H1 (cell line): ENCODE measurements at regions not wholly inside any gene's neighbourhood (a gene's known extent, or its start where the extent isn't known, plus 50 kb on each side); places are given as distances from the start of the nearest gene placed in this dataset.

Experiments used
- CTCF ChIA-PET: fragments of 300-600 bp; sonication (Branson Sonifier 250); formaldehyde crosslinking; loops from one replicate; lab custom pipeline; 2021; ENCODE audit not compliant: partially characterized antibody; lab: Charles Lee
- POLR2A ChIA-PET: fragments of 300-600 bp; sonication (Branson Sonifier 250); formaldehyde crosslinking; loops from one replicate; lab custom pipeline; 2021; ENCODE audit warnings: inconsistent platforms; ENCODE audit not compliant: partially characterized antibody; lab: Charles Lee
- DNase-seq, 2 experiments: peaks; one replicate each; pipeline versions ENCODE4 v3.0.0 to v3.0.0-alpha.2; 2010 to 2022; ENCODE audit warnings: low spot score in 2 of 2, low read depth in 1 of 2, mixed read lengths in 1 of 2
- FAIRE-seq: peaks from 2 replicates; lab custom pipeline; 2011; peaks lifted over from hg19 to GRCh38; lab: Jason Lieb, UNC
- H2AFZ ChIP-seq: 2 replicates; pipeline ENCODE4 v1.8.1; 2012; ENCODE audit warnings: low read length, inconsistent platforms
- H2AK5ac ChIP-seq: 2 replicates; pipeline ENCODE4 v1.6.1; 2013; ENCODE audit warnings: low read depth, low read length
- H2BK120ac ChIP-seq: replicated peaks from 2 replicates; pipeline ENCODE3; 2013; ENCODE audit warnings: low read depth, low read length, inconsistent platforms
- H2BK12ac ChIP-seq: 2 replicates; pipeline ENCODE4 v1.6.1; 2013; ENCODE audit warnings: low read depth, low read length
- H2BK15ac ChIP-seq: 2 replicates; pipeline ENCODE4 v1.6.1; 2013; ENCODE audit warnings: low read length
- H2BK20ac ChIP-seq: 2 replicates; pipeline ENCODE4 v1.6.1; 2013; ENCODE audit warnings: low read length
- H2BK5ac ChIP-seq: 2 replicates; pipeline ENCODE4 v1.6.1; 2013; ENCODE audit warnings: low read depth, low read length
- H3K14ac ChIP-seq: 2 replicates; pipeline ENCODE4 v1.6.1; 2013; ENCODE audit warnings: inconsistent platforms; ENCODE audit not compliant: insufficient read length
- H3K18ac ChIP-seq: 2 replicates; pipeline ENCODE4 v1.6.1; 2013; ENCODE audit warnings: low read length; ENCODE audit errors: extremely low read depth
- H3K23ac ChIP-seq: 2 replicates; pipeline ENCODE4 v1.6.1; 2013; ENCODE audit warnings: inconsistent platforms; ENCODE audit not compliant: insufficient read length
- H3K23me2 ChIP-seq: 2 replicates; pipeline ENCODE4 v1.6.1; 2013; ENCODE audit warnings: low read depth, low read length
- H3K27ac ChIP-seq: 2 replicates; pipeline ENCODE4 v1.6.1; 2011; ENCODE audit warnings: low read depth, low read length, inconsistent platforms
- H3K27me3 ChIP-seq, 4 experiments: replicated peaks in 1 of 4; 1 replicate in 1 of 4; 2 replicates in 3 of 4; pipeline versions ENCODE4 v1.6.1 to v1.8.1; 2011 to 2013; ENCODE audit warnings: low read length in 3 of 4, mild to moderate bottlenecking in 3 of 4, inconsistent platforms in 2 of 4, mixed read lengths in 2 of 4, moderate library complexity in 1 of 4; ENCODE audit not compliant: control insufficient read depth in 3 of 4, insufficient read depth in 3 of 4; ENCODE audit errors: extremely low read depth in 1 of 4
- H3K36me3 ChIP-seq, 4 experiments: 2 replicates each; pipeline versions ENCODE4 v1.6.1 to v1.8.1; 2011 to 2013; ENCODE audit warnings: mild to moderate bottlenecking in 4 of 4, low read length in 3 of 4, moderate library complexity in 2 of 4, control low read depth in 1 of 4, inconsistent platforms in 1 of 4; ENCODE audit not compliant: insufficient read depth in 4 of 4, control insufficient read depth in 2 of 4
- H3K4ac ChIP-seq: replicated peaks from 2 replicates; pipeline ENCODE3; 2013; ENCODE audit warnings: low read length, low read depth, mixed read lengths, inconsistent platforms; ENCODE audit not compliant: insufficient read length
- H3K4me1 ChIP-seq, 4 experiments: replicated peaks in 1 of 4; 1 replicate in 1 of 4; 2 replicates in 3 of 4; pipeline versions ENCODE4 v1.6.1 to v1.8.1; 2011 to 2013; ENCODE audit warnings: low read length in 3 of 4, inconsistent platforms in 2 of 4, mixed read lengths in 1 of 4; ENCODE audit not compliant: insufficient read depth in 4 of 4, control insufficient read depth in 3 of 4
- H3K4me2 ChIP-seq, 2 experiments: 2 replicates each; pipeline versions ENCODE4 v1.6.1 to v1.8.1; 2011 to 2013; ENCODE audit warnings: low read depth in 2 of 2, low read length in 2 of 2, control low read depth in 1 of 2, inconsistent platforms in 1 of 2, mild to moderate bottlenecking in 1 of 2; ENCODE audit not compliant: insufficient read depth in 1 of 2
- H3K4me3 ChIP-seq, 4 experiments: fragments of 200-600, 300-600 bp in 1 of 4; sonication (generic), shearing (Covaris generic), sonication (Bioruptor Twin) in 1 of 4; 2 replicates each; pipeline versions ENCODE4 v1.5.1 to v1.8.1; 2011 to 2016; ENCODE audit warnings: low read length in 4 of 4, low read depth in 3 of 4, control low read depth in 2 of 4, inconsistent platforms in 2 of 4, mild to moderate bottlenecking in 2 of 4, mixed read lengths in 1 of 4, moderate library complexity in 1 of 4; ENCODE audit not compliant: insufficient read depth in 2 of 4; ENCODE audit errors: extremely low read depth in 1 of 4
- H3K56ac ChIP-seq: replicated peaks from 2 replicates; pipeline ENCODE3; 2013; ENCODE audit warnings: low read depth, mild to moderate bottlenecking, mixed read lengths, low read length, inconsistent platforms; ENCODE audit not compliant: insufficient read length
- H3K79me1 ChIP-seq: 2 replicates; pipeline ENCODE4 v1.6.1; 2013; ENCODE audit warnings: low read depth, low read length, control low read depth
- H3K79me2 ChIP-seq, 2 experiments: 2 replicates each; pipeline versions ENCODE4 v1.6.1 to v1.8.1; 2012 to 2013; ENCODE audit warnings: low read length in 2 of 2, mild to moderate bottlenecking in 2 of 2, inconsistent platforms in 1 of 2; ENCODE audit not compliant: insufficient read depth in 2 of 2, control insufficient read depth in 1 of 2
- H3K9ac ChIP-seq, 4 experiments: replicated peaks in 1 of 4; 1 replicate in 1 of 4; 2 replicates in 3 of 4; pipeline versions ENCODE4 v1.6.1 to v1.8.1; 2011 to 2013; ENCODE audit warnings: low read depth in 3 of 4, low read length in 3 of 4, control low read depth in 2 of 4, mild to moderate bottlenecking in 2 of 4, moderate library complexity in 2 of 4, inconsistent platforms in 1 of 4; ENCODE audit errors: extremely low read depth in 1 of 4
- H3K9me3 ChIP-seq, 2 experiments: 2 replicates each; pipeline versions ENCODE4 v1.6.1 to v1.8.1; 2012 to 2013; ENCODE audit warnings: mild to moderate bottlenecking in 2 of 2, moderate library complexity in 2 of 2, control low read depth in 1 of 2, inconsistent platforms in 1 of 2, low read depth in 1 of 2, low read length in 1 of 2, mixed read lengths in 1 of 2; ENCODE audit not compliant: insufficient read depth in 2 of 2
- H4K20me1 ChIP-seq, 2 experiments: replicated peaks in 1 of 2; 2 replicates each; pipeline versions ENCODE3 to v1.8.1; 2011 to 2013; ENCODE audit warnings: inconsistent platforms in 2 of 2, low read length in 2 of 2, mild to moderate bottlenecking in 1 of 2; ENCODE audit not compliant: insufficient read depth in 2 of 2, control insufficient read depth in 1 of 2
- H4K5ac ChIP-seq: 2 replicates; pipeline ENCODE4 v1.6.1; 2013; ENCODE audit warnings: low read length, low read depth, mixed read lengths, inconsistent platforms; ENCODE audit not compliant: insufficient read length
- H4K8ac ChIP-seq: 2 replicates; pipeline ENCODE4 v1.8.0; 2013; ENCODE audit warnings: mild to moderate bottlenecking, moderate library complexity, low read length, inconsistent platforms; ENCODE audit not compliant: insufficient read depth; ENCODE audit errors: extremely low read depth
- H4K91ac ChIP-seq: replicated peaks from 2 replicates; pipeline ENCODE3; 2013; ENCODE audit warnings: low read length, mixed read lengths, inconsistent platforms; ENCODE audit not compliant: insufficient read length
- BRCA1 ChIP-seq: IDR thresholded peaks from 2 replicates; pipeline ENCODE4 v1.6.1; 2012; ENCODE audit warnings: low read depth, low read length, improper control_type of control experiment
- CREB1 ChIP-seq: IDR thresholded peaks from 2 replicates; pipeline ENCODE4 v1.6.1; 2012; ENCODE audit warnings: inconsistent platforms
- CTBP2 ChIP-seq: IDR thresholded peaks from 2 replicates; pipeline ENCODE4 v1.7.0; 2011; ENCODE audit warnings: borderline replicate concordance, mild to moderate bottlenecking, moderate library complexity, mixed read lengths, low read length; ENCODE audit not compliant: insufficient read depth, insufficient read length
- POLR2AphosphoS5 ChIP-seq: IDR thresholded peaks from 2 replicates; pipeline ENCODE4 v1.6.1; 2011; ENCODE audit warnings: low read depth, low read length
- RAD21 ChIP-seq, 2 experiments: IDR thresholded peaks in 1 of 2; conservative IDR thresholded peaks in 1 of 2; 2 replicates each; pipeline ENCODE4 v1.6.1; 2011; ENCODE audit warnings: low read depth in 2 of 2, low read length in 2 of 2, improper control_type of control experiment in 1 of 2, inconsistent platforms in 1 of 2, mild to moderate bottlenecking in 1 of 2, moderate library complexity in 1 of 2
- RFX5 ChIP-seq: IDR thresholded peaks from 2 replicates; pipeline ENCODE4 v1.6.1; 2011; ENCODE audit warnings: low read depth, low read length, improper control_type of control experiment, borderline replicate concordance
- SRF ChIP-seq: IDR thresholded peaks from 2 replicates; pipeline ENCODE4 v1.6.1; 2011; ENCODE audit warnings: mild to moderate bottlenecking, low read depth, low read length, moderate library complexity
- SUZ12 ChIP-seq: fragments of 200-600 bp; sonication (generic); IDR thresholded peaks from 2 replicates; pipeline ENCODE4 v1.6.1; 2012; ENCODE audit warnings: mild to moderate bottlenecking, inconsistent platforms, low read length, moderate library complexity, mixed read lengths
- TCF12 ChIP-seq: IDR thresholded peaks from 2 replicates; pipeline ENCODE4 v1.6.1; 2011; ENCODE audit warnings: low read depth, mild to moderate bottlenecking, low read length
- ZNF274 ChIP-seq: IDR thresholded peaks from 2 replicates; pipeline ENCODE4 v1.7.0; 2012; ENCODE audit warnings: low read length, borderline replicate concordance; ENCODE audit errors: extremely low read depth
- WGBS, 2 experiments: shearing (Covaris generic) in 1 of 2; methylation state at CpG; one replicate each; pipeline versions ENCODE4 v1.1.6 to v1.1.7; 2013 to 2015; ENCODE audit warnings: low lambda C conversion rate in 2 of 2, mixed read lengths in 2 of 2, inconsistent platforms in 1 of 2, low coverage in 1 of 2, missing lambda C conversion rate in 1 of 2; ENCODE audit not compliant: insufficient replicate concordance in 2 of 2, insufficient coverage in 1 of 2, insufficient read length in 1 of 2; ENCODE audit errors: extremely low coverage in 1 of 2, missing lambda C conversion rate in 1 of 2; 5-methylcytosine and 5-hydroxymethylcytosine counted together

- H3K9me3 ChIP-seq, result no peaks in the 10 kb centered on the region
- no peak overlapping the region for H3K14ac ChIP-seq
- no peak overlapping the region for H2BK15ac ChIP-seq
- no peak overlapping the region for H3K23ac ChIP-seq
- H3K27me3 ChIP-seq, result no peaks in the 10 kb centered on the region
- H4K5ac ChIP-seq, result no peak overlapping the region
- H3K79me2 ChIP-seq, result no peaks in the 10 kb centered on the region
- H3K23me2 ChIP-seq, result no peaks in the 10 kb centered on the region
- H2BK12ac ChIP-seq, result no peak overlapping the region
- WGBS, 2 experiments, result 98% methylated on average over 3 of the region's 3 CpGs; no CpG with 5 or more reads in 1 of the 2 experiments
- H4K20me1 ChIP-seq, result no peaks in the 10 kb centered on the region
- H2AFZ ChIP-seq, result no peak overlapping the region
- H3K4me2 ChIP-seq, result no peak overlapping the region
- no peak overlapping the region for H2BK20ac ChIP-seq
- H3K9ac ChIP-seq, result no peak overlapping the region
- no peak overlapping the region for H3K18ac ChIP-seq
- no peak overlapping the region for H2AK5ac ChIP-seq
- DNase-seq, result no peak
- no peak overlapping the region for H4K91ac ChIP-seq
- no peak overlapping the region for H3K56ac ChIP-seq
- no peak overlapping the region for H3K4me3 ChIP-seq
- no peak overlapping the region for H3K4ac ChIP-seq
- H2BK5ac ChIP-seq, result no peak overlapping the region
- ChIA-PET POLR2A (no interaction called here), CTCF (interaction anchor here (2.8 kb wide), 1 partner anchor 16 kb away, joined by 16 read pairs; no protein-coding TSS in a partner anchor)
- TF ChIP-seq TCF12 (no peak), SRF (no peak), RFX5 (no peak), SUZ12 (no peak), CREB1 (no peak), CTBP2 (no peak), POLR2AphosphoS5 (no peak), ZNF274 (no peak), RAD21 (IDR thresholded peaks at IDR 0.05 in 1 of 2, conservative IDR thresholded peaks at IDR 0.05 in 1 of 2; ENCODE audit: low read depth in 2 of 2, low read length in 2 of 2) (no peak), BRCA1 (no peak)
- TF ChIP-seq, all 59 proteins: peak for 0
- no peak for FAIRE-seq
- Histone ChIP-seq H4K8ac (no peak overlapping the region), H3K27ac (no peak overlapping the region), H3K4me1 (no peaks in the 10 kb centered on the region), H3K36me3 (no peaks in the 10 kb centered on the region), H2BK120ac (no peak overlapping the region), H3K79me1 (no peaks in the 10 kb centered on the region)
These were observed 240.1 kb upstream of the PHYHIPL start for GRCh38 chr10:58936364-58936763.
